HUES48 (cell line): ENCODE measurements at regions not wholly inside any gene's neighbourhood (a gene's known extent, or its start where the extent isn't known, plus 50 kb on each side); places are given as distances from the start of the nearest gene placed in this dataset.

Experiments used
- H3K27ac ChIP-seq: one replicate; pipeline ENCODE4 v1.7.0; 2013; ENCODE audit warnings: low read depth, low read length, inconsistent platforms
- H3K27me3 ChIP-seq: 2 replicates; pipeline ENCODE4 v1.6.1; 2013; ENCODE audit warnings: mild to moderate bottlenecking, low read length; ENCODE audit not compliant: control insufficient read depth, insufficient read depth
- H3K36me3 ChIP-seq: 2 replicates; pipeline ENCODE4 v1.6.1; 2013; ENCODE audit warnings: low read length; ENCODE audit not compliant: control insufficient read depth, insufficient read depth
- H3K4me1 ChIP-seq: 2 replicates; pipeline ENCODE4 v1.6.1; 2013; ENCODE audit warnings: mild to moderate bottlenecking, low read length; ENCODE audit not compliant: control insufficient read depth, insufficient read depth
- H3K4me3 ChIP-seq: 2 replicates; pipeline ENCODE4 v1.5.1; 2013; ENCODE audit warnings: mild to moderate bottlenecking, low read depth, low read length
- H3K9ac ChIP-seq: 2 replicates; pipeline ENCODE4 v1.6.1; 2013; ENCODE audit warnings: mild to moderate bottlenecking, low read depth, low read length, moderate library complexity
- H3K9me3 ChIP-seq: 2 replicates; pipeline ENCODE4 v1.6.1; 2013; ENCODE audit warnings: low read length; ENCODE audit not compliant: control insufficient read depth, insufficient read depth

DNA sequence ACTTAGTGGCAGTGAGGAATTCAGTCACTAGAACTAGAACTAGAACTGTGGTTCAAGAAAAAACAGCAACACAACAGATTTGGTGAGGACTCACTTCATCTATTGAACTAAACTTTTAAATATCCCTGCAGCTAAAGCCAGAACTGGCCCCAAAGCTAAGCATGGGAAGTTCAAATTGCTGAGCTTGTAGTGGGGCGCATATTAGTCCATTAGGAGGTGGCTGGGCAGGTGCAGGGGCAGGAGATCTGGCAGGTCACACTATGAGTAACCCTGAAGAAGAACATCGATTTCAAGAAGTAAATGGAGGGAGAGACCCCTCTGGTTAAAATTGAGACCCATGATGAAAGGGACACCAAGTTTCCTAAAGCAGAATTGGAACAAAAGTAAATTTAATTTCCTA lies 73.8 kb upstream of the UBAC2 start:
- Histone ChIP-seq H3K9ac (no peak overlapping the region), H3K9me3 (no peaks in the 10 kb centered on the region), H3K36me3 (no peaks in the 10 kb centered on the region), H3K4me1 (peaks cover 4% of the 10 kb centered on the region; the same call in 1 of the 2 replicates), H3K27ac (no peak overlapping the region), H3K27me3 (peaks cover 23% of the 10 kb centered on the region), H3K4me3 (no peak overlapping the region)

DNA sequence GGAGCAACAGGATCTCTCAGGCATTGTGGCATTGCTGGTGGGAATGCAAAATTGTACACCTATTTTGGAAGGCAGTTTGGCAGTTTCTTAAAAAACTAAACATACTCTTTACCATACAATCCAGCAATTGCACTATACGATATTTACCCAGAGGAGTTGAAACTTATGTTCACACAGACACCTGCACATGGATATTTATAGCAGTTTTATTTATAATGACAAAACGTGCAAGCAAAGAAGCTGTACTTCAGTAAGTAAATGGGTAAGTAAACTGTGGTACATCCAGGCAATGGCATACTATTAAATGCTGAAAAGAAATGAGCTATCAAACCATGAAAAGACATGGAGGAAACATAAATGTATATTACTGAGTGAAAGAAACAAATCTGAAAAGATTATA lies 71.6 kb upstream of the UBAC2 start:
- Histone ChIP-seq H3K9me3 (no peaks in the 10 kb centered on the region), H3K27ac (no peak overlapping the region), H3K4me1 (no peaks in the 10 kb centered on the region), H3K9ac (no peak overlapping the region), H3K4me3 (no peak overlapping the region), H3K36me3 (no peaks in the 10 kb centered on the region), H3K27me3 (peaks cover 3% of the 10 kb centered on the region; the same call in 1 of the 2 replicates)

DNA sequence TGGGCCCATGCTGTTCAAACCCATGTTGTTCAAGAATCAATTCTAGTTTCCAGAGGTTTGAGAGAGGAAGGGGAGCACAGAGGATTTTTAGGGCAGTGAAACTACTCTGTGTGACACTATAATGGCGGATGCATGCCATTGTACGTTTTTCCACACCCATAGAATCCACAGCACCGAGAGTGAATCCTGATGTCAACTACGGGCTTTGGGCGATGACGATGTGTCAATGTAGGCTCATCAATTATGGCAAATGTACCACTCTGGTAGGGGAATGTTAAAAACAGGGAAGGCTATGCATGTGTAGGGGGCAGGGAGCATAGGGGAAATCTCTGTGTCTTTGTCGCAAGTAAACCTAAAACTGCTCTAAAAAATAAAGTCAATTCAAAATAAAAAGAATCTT lies 70.7 kb upstream of the UBAC2 start:
- Histone ChIP-seq H3K27me3 (no peaks in the 10 kb centered on the region), H3K9me3 (no peaks in the 10 kb centered on the region), H3K4me3 (no peak overlapping the region), H3K27ac (no peak overlapping the region), H3K36me3 (no peaks in the 10 kb centered on the region), H3K9ac (no peak overlapping the region), H3K4me1 (no peaks in the 10 kb centered on the region)

DNA sequence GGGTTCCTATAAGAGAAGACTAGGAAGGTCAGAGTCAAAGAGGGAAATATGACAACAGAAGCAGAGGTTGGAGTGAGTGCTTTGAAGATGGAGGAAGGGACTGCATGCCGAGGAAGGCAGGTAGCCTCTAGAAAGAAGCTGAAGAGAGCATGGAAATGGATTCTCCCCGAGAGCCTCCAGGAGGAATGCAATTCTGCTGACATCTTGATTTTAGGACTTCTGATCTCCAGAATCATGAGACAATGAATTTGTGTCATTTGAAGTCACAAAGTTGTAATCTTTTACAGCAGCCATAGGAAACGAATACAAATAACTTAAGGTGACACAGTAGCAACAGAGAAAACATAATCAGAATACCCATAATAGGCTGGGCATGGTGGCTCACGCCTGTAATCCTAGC lies 69.2 kb upstream of the UBAC2 start:
- H3K27me3 ChIP-seq: no peaks in the 10 kb centered on the region
- no peak overlapping the region for H3K4me3 ChIP-seq
- H3K9me3 ChIP-seq: no peaks in the 10 kb centered on the region
- no peak overlapping the region for H3K9ac ChIP-seq
- H3K4me1 ChIP-seq: no peaks in the 10 kb centered on the region
- no peaks in the 10 kb centered on the region for H3K36me3 ChIP-seq
- no peak overlapping the region for H3K27ac ChIP-seq

DNA sequence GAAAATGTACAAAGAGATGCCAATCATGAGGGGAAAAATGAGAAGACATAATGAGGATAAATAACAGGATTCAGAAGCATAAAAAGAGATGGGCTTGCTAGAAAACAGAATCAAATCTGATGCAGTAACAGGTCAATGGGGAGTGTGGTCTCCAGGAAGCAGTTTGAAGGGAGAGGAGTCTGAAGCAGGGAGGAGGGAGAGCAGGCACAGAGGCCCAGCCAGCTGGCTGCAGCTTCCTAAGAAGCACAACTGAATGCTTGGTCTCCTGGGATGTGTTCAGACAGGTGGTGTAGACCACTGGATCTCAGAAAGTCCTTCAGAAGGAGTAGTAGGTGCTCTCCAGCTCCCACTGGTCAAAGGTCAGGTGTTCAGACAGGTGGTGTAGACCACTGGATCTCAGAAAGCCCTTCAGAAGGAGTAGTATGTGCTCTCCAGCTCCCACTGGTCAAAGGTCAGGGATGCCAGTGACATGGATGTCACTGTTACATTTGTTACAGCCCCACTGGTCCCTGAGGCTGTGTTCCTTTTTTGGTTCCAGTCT lies 68.3 kb upstream of the UBAC2 start:
- Histone ChIP-seq H3K9ac (no peak overlapping the region), H3K36me3 (no peaks in the 10 kb centered on the region), H3K9me3 (no peaks in the 10 kb centered on the region)

DNA sequence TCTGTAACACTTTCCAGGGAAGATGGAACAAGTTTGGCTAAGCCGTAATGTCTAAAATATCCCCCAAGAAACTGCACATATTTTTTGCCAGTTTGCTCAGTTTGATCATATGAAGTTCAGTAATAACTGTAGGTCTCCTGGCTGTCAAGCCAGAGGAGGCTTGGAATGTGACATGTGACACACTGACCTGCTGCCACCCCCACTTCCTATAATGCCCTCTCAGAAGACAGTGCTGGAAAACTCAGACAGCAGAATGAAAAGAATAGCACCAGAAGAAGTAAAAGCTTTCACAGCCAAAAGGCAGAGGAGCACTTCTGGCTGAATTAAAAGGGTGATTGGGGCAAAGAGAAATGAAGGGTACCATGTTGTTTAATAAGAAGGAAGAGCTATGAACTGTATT lies 67.4 kb upstream of the UBAC2 start:
- H3K36me3 ChIP-seq: no peaks in the 10 kb centered on the region
- 0 out of 2 replicates have a peak, but pooled peaks cover 8% of the 10 kb centered on the region for H3K4me1 ChIP-seq
- no peaks in the 10 kb centered on the region for H3K27me3 ChIP-seq
- H3K27ac ChIP-seq: no peak overlapping the region
- H3K9ac ChIP-seq: no peak overlapping the region
- no peak overlapping the region for H3K4me3 ChIP-seq
- no peaks in the 10 kb centered on the region for H3K9me3 ChIP-seq

More for the DNA sequence above, 68.3 kb upstream of the UBAC2 start:
- H3K4me3 ChIP-seq: no peak overlapping the region
- H3K27me3 ChIP-seq: no peaks in the 10 kb centered on the region
- H3K27ac ChIP-seq: no peak overlapping the region
- 0 out of 2 replicates have a peak, but pooled peaks cover 4% of the 10 kb centered on the region for H3K4me1 ChIP-seq

GRCh38 chr13:99133848-99134247 lies 66.8 kb upstream of the UBAC2 start:
- no peaks in the 10 kb centered on the region for H3K9me3 ChIP-seq
- no peaks in the 10 kb centered on the region for H3K36me3 ChIP-seq
- H3K27me3 ChIP-seq: no peaks in the 10 kb centered on the region
- no peak overlapping the region for H3K4me3 ChIP-seq
- H3K4me1 ChIP-seq: 0 out of 2 replicates have a peak, but pooled peaks cover 8% of the 10 kb centered on the region
- H3K27ac ChIP-seq: no peak overlapping the region
- H3K9ac ChIP-seq: no peak overlapping the region

DNA sequence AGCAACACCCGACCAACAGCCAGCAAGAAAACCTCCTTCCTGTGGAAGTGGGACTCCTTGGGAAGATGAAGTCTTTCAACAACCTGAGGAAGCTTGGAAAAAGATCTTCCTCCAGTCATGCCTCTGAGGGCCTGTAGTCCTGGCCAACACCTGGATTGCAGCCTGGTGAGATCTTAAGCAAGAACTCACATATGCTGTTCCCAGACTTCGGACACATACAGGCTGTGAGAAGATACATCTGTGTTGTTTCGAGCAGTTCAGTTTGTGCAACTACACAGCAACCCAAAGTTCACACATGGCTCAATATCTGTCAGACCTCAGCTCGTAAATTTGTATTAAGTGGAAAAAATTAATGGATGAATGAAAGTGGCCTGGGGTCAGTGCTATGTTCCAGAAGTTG lies 65.1 kb upstream of the UBAC2 start:
- Histone ChIP-seq H3K36me3 (no peaks in the 10 kb centered on the region), H3K4me3 (no peak overlapping the region), H3K4me1 (0 out of 2 replicates have a peak, but pooled peaks cover 8% of the 10 kb centered on the region), H3K27me3 (no peaks in the 10 kb centered on the region), H3K9me3 (peaks cover under 1% of the 10 kb centered on the region; the same call in 1 of the 2 replicates), H3K9ac (no peak overlapping the region), H3K27ac (no peak overlapping the region)

DNA sequence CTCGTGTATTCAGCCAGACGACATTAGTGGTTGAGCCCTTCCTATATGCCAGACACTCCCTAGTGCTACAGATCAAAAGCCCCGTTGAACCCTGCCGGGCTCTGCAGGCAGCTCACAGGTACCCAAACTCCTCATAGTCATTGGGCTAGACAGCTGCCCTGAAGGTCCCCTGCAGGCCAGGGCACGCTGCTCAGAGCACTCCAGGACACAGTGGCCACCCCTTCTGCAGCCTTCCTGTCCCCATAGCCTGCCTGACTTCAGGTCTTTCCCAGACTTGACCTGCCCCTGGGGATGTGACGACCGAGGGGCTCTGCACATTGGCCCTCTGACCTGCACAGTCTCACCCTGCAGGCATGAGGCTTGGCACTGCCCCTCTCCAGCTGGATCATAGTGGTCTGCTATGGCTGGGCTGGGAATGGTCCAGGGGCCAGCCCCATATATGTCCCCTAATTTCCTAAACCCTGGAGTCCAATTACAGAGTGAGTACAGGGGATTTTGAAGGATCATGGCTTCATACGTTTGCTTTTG lies 64.2 kb upstream of the UBAC2 start:
- no peak overlapping the region for H3K4me3 ChIP-seq
- H3K36me3 ChIP-seq: no peaks in the 10 kb centered on the region
- peaks cover 4% of the 10 kb centered on the region; the same call in 1 of the 2 replicates for H3K9me3 ChIP-seq
- H3K27ac ChIP-seq: no peak overlapping the region
- H3K4me1 ChIP-seq: 0 out of 2 replicates have a peak, but pooled peaks cover 8% of the 10 kb centered on the region
- H3K9ac ChIP-seq: no peak overlapping the region
- no peaks in the 10 kb centered on the region for H3K27me3 ChIP-seq

GRCh38 chr13:99140831-99141230 lies 59.8 kb upstream of the UBAC2 start:
- no peak overlapping the region for H3K27ac ChIP-seq
- H3K27me3 ChIP-seq: no peaks in the 10 kb centered on the region
- H3K9me3 ChIP-seq: peaks cover 4% of the 10 kb centered on the region; the same call in 1 of the 2 replicates
- H3K4me3 ChIP-seq: no peak overlapping the region
- H3K36me3 ChIP-seq: no peaks in the 10 kb centered on the region
- 0 out of 2 replicates have a peak, but pooled peaks cover 8% of the 10 kb centered on the region for H3K4me1 ChIP-seq
- H3K9ac ChIP-seq: no peak overlapping the region

DNA sequence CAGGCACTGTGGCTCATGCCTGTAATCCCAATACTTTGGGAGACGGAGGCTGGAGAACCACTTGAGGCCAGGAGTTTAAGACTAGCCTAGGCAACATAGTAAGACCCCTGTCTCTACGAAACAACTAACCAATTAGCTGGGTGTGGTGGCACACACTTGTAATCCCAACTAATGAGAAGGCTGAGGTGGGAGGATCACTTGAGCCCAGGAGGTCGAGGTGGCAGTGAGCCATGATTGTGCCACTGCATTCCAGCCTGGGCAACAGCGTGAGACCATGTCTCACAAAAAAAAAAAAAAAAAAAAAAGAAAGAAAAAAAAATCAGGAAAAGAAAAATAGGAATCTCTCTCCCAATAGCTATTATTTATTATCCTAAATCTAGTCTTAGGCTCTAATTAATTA lies 56.8 kb upstream of the UBAC2 start:
- Histone ChIP-seq H3K27me3 (no peaks in the 10 kb centered on the region), H3K27ac (no peak overlapping the region), H3K36me3 (no peaks in the 10 kb centered on the region), H3K4me3 (no peak overlapping the region), H3K4me1 (no peaks in the 10 kb centered on the region), H3K9me3 (peaks cover 4% of the 10 kb centered on the region; the same call in 1 of the 2 replicates), H3K9ac (no peak overlapping the region)
